ENCODE measurements at regions not wholly inside any gene's neighbourhood (a gene's known extent, or its start where the extent isn't known, plus 50 kb on each side); places are given as distances from the start of the nearest gene placed in this dataset.

DNA sequence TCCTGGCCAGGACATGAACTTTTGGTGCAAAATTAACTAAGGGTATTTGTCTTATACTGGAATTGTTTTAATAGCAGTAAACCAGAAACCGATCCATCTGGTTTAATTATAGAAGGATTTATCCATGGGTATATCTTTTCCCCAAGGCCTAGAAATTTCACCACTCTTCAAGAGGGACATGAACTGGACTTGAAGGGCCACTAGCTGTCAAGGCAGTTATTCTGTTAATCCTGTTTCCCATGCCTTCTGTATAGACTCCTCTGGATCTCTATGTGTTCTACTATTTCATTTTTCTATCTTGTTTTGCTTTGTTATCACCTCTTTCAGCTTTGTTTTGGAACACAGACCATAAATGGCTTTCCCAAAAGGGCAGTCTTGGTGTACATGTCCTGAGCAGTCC, 467.6 kb downstream of the KIF4B start:
- no peak for DNase-seq (ENCODE audit: low spot score)
- no peak overlapping the region for H3K4me2 ChIP-seq (ENCODE audit: low read length)
- no peak overlapping the region for H3K27ac ChIP-seq (ENCODE audit: low read depth, low read length, poor library complexity, severe bottlenecking)
- TF ChIP-seq, protein P1, sequence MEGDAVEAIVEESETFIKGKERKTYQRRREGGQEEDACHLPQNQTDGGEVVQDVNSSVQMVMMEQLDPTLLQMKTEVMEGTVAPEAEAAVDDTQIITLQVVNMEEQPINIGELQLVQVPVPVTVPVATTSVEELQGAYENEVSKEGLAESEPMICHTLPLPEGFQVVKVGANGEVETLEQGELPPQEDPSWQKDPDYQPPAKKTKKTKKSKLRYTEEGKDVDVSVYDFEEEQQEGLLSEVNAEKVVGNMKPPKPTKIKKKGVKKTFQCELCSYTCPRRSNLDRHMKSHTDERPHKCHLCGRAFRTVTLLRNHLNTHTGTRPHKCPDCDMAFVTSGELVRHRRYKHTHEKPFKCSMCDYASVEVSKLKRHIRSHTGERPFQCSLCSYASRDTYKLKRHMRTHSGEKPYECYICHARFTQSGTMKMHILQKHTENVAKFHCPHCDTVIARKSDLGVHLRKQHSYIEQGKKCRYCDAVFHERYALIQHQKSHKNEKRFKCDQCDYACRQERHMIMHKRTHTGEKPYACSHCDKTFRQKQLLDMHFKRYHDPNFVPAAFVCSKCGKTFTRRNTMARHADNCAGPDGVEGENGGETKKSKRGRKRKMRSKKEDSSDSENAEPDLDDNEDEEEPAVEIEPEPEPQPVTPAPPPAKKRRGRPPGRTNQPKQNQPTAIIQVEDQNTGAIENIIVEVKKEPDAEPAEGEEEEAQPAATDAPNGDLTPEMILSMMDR (conservative IDR thresholded peaks at IDR 0.05; ENCODE audit: low read length) = no peak
- TF ChIP-seq EZH2phosphoT487 (IDR thresholded peaks at IDR 0.05; ENCODE audit: borderline replicate concordance, low read depth, low read length) = no peak
- H3K9me2 ChIP-seq (ENCODE audit: insufficient read depth, low read length) = no peaks in the 10 kb centered on the region
- H3K9me3 ChIP-seq (ENCODE audit: low read length) = no peaks in the 10 kb centered on the region
- no TSS peak for BruUV-seq (replicated peaks)
- no peak overlapping the region for H2AFZ ChIP-seq (ENCODE audit: low read length)
- no peak overlapping the region for H3K4me3 ChIP-seq (ENCODE audit: low read depth, low read length, poor library complexity, severe bottlenecking)
- no peaks in the 10 kb centered on the region for H3K4me1 ChIP-seq (ENCODE audit: insufficient read depth, low read length, poor library complexity, severe bottlenecking)
- no peaks in the 10 kb centered on the region for H4K20me1 ChIP-seq (ENCODE audit: insufficient read depth, low read length)
- ChIA-PET POLR2A (no interaction called here), CTCF (ENCODE audit: unreplicated experiment) (no interaction called here)
- no peaks in the 10 kb centered on the region for H3K36me3 ChIP-seq (ENCODE audit: insufficient read depth, low read length)
- intact Hi-C loops (cut with micrococcal nuclease; ENCODE audit: unreplicated experiment) = no loop called here
- H3K79me2 ChIP-seq (ENCODE audit: insufficient read depth, low read depth, low read length) = no peaks in the 10 kb centered on the region

DNA sequence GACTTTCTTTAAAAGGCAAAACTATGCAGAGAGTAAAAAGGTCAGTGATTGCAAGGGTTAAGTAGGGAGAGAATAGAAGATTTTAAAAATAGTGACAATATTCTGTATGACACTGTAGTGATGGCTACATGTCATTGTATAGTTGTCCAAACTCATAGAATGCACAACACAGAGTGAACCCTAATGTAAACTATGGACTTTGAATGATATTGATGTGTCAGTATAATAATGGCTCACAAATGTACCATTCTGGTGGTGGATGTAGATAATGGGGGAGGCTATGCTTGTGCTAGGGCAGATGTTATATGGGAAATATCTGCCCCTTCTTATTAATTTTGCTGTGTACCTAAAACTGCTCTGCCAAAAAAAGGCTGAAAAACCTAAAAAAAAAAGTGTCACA, 468.9 kb downstream of the KIF4B start:
- Histone ChIP-seq H2AFZ (ENCODE audit: low read length) (no peak overlapping the region), H3K36me3 (ENCODE audit: insufficient read depth, low read length) (no peaks in the 10 kb centered on the region), H3K27ac (ENCODE audit: low read depth, low read length, poor library complexity, severe bottlenecking) (no peak overlapping the region), H4K20me1 (ENCODE audit: insufficient read depth, low read length) (no peaks in the 10 kb centered on the region), H3K79me2 (ENCODE audit: insufficient read depth, low read depth, low read length) (no peaks in the 10 kb centered on the region), H3K4me2 (ENCODE audit: low read length) (no peak overlapping the region), H3K4me1 (ENCODE audit: insufficient read depth, low read length, poor library complexity, severe bottlenecking) (no peaks in the 10 kb centered on the region), H3K9me3 (ENCODE audit: low read length) (no peaks in the 10 kb centered on the region), H3K4me3 (ENCODE audit: low read depth, low read length, poor library complexity, severe bottlenecking) (no peak overlapping the region), H3K9me2 (ENCODE audit: insufficient read depth, low read length) (no peaks in the 10 kb centered on the region)
- no TSS peak for BruUV-seq (replicated peaks)
- DNase-seq (ENCODE audit: low spot score) = no peak
- intact Hi-C loops (cut with micrococcal nuclease; ENCODE audit: unreplicated experiment) = no loop called here
- POLR2A ChIA-PET = interaction anchor here (1.5 kb wide), 1 partner anchor 11 kb away, joined by 5 read pairs; no protein-coding TSS in a partner anchor
- CTCF ChIA-PET (ENCODE audit: unreplicated experiment) = no interaction called here
- TF ChIP-seq EZH2phosphoT487 (IDR thresholded peaks at IDR 0.05; ENCODE audit: borderline replicate concordance, low read depth, low read length) = no peak
- TF ChIP-seq, protein P1 (conservative IDR thresholded peaks at IDR 0.05; ENCODE audit: low read length) = no peak

DNA sequence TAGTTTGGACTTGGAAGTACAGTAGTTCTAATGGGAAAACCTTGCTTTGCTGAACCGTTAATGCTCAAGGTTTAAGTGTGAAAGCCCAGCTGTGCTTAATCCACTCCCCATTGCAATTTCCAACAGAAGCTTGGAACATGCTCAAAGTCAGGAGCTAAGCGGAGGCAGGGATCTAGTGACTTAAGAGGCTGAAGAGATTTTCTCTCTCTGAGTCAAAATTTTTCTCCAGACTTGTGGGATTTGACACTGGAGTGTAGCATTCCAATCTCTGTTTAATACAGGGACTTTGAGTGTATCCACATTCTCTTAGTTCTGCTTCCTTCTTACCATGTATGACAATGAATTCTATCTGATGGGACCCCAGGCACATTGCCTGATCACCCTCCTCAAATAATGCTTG, 471.8 kb downstream of the KIF4B start:
- Histone ChIP-seq H3K36me3 (ENCODE audit: insufficient read depth, low read length) (no peaks in the 10 kb centered on the region), H3K79me2 (ENCODE audit: insufficient read depth, low read depth, low read length) (no peaks in the 10 kb centered on the region), H2AFZ (ENCODE audit: low read length) (no peak overlapping the region), H3K4me3 (ENCODE audit: low read depth, low read length, poor library complexity, severe bottlenecking) (no peak overlapping the region), H3K9me3 (ENCODE audit: low read length) (no peaks in the 10 kb centered on the region), H3K4me2 (ENCODE audit: low read length) (no peak overlapping the region), H3K4me1 (ENCODE audit: insufficient read depth, low read length, poor library complexity, severe bottlenecking) (no peaks in the 10 kb centered on the region), H3K9me2 (ENCODE audit: insufficient read depth, low read length) (no peaks in the 10 kb centered on the region), H4K20me1 (ENCODE audit: insufficient read depth, low read length) (no peaks in the 10 kb centered on the region), H3K27ac (ENCODE audit: low read depth, low read length, poor library complexity, severe bottlenecking) (no peak overlapping the region)
- DNase-seq (ENCODE audit: low spot score) = no peak
- CTCF ChIA-PET (ENCODE audit: unreplicated experiment) = no interaction called here
- POLR2A ChIA-PET = interaction anchor here (1.0 kb wide), 1 partner anchor 66 kb away, joined by 3 read pairs; no protein-coding TSS in a partner anchor
- intact Hi-C loops (cut with micrococcal nuclease; ENCODE audit: unreplicated experiment) = no loop called here
- BruUV-seq (replicated peaks) = no TSS peak
- no peak for TF ChIP-seq EZH2phosphoT487 (IDR thresholded peaks at IDR 0.05; ENCODE audit: borderline replicate concordance, low read depth, low read length)
- TF ChIP-seq, protein P1 (conservative IDR thresholded peaks at IDR 0.05; ENCODE audit: low read length) = no peak
